GM19025 (cell line): ENCODE measurements at regions not wholly inside any gene's neighbourhood (a gene's known extent, or its start where the extent isn't known, plus 50 kb on each side); places are given as distances from the start of the nearest gene placed in this dataset.
"Not testable (repeated sequence)": the region's sequence is repeated elsewhere in the genome, so short reads cannot be mapped to it uniquely, and the experiment has no call there.

Experiments used
- ATAC-seq: cut with Tn5 transposase; IDR thresholded peaks from one replicate; pipeline ENCODE4 v1.9.1; 2021; ENCODE audit warnings: mild to moderate bottlenecking, low read depth, moderate library complexity; ENCODE audit not compliant: unreplicated experiment

DNA sequence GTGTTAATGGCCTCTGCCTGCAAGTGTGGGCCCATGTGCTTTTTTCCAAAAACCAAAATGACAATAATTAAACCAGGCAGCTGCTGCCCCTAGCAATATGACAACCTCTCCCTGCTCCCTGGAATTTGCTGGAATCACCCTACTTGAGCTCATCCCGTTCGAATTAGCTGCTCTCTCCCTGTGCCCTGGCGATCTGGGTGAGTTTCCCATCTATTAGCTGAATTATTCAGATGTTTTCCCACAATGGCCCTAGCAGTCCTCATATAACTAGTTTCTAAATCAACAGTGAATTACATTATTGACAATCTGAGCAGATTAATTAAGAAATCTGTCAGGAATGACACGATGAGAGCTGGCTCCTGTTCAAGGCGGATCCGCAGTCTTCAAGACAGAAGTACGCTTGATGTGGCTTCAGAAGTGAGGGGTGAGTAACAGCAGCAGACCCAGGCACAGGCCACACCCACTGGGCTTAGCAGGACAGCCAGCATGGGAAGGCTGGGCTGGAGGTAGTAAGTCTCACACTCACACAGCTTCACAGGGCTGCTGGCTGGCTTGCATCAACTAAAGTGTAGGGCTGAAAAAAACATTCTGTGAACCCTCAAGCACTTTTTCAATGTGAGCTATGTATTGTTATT, 366.2 kb upstream of the ID2 start:
- ATAC-seq: no peak

GRCh38 chr2:8316356-8316755, 365.5 kb upstream of the ID2 start:
- no peak for ATAC-seq

DNA sequence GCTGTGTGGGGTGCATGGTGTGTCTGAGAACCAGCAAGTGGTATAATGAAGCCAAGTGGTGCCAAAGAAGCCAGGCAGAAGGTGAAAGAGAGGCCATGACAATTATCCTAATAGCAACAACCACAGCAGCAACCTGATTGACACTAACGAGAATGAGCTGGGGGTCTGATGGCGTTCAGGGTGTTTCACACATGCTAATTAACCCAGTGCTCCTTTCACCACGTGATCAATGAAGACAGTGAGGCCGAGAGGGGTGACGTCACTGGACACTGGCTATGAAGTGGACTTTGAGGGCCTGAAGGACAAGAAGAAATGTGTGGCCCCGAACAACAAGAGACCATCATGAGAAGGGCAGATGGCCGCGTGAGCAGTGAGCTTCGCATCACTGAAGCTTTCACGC, 364.4 kb upstream of the ID2 start:
- ATAC-seq: no peak

- no peak for ATAC-seq
Measured at GRCh38 chr2:8319219-8319618, 362.6 kb upstream of the ID2 start.

DNA sequence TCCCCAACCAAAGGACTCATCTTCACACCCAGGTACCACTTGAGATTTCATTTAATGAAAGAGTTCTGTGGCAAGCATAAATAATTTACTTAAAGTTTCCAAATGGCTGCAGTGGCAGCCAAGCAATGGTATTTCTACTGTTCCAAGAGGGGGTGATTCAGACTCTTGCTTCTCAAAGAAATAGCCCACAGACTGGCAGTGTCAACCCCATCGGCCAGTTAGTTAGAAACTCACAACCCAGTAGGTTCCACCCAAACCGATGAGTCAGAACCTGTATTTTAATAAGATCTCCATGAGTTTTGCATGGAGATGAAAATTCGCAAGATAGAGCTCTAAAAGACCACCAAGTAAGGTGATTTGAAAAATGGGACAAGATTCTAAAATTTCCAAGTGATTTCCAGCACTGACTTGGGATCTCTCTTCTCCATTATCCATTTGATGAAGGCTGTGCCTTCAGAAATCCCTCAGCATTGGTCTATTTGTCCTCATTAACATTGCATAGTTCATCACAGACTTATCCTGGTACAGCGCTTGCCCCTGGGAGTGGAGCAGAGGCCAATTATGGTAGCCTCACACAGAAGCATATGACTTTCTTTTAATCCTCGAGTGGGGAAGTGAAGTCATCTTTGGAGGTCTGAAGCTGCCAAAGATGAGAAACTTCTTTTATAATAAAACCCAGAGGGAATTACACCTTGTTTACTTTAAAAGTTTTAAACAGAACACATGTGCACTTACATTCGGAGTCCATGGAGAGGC, 361.4 kb upstream of the ID2 start:
- ATAC-seq: no peak

DNA sequence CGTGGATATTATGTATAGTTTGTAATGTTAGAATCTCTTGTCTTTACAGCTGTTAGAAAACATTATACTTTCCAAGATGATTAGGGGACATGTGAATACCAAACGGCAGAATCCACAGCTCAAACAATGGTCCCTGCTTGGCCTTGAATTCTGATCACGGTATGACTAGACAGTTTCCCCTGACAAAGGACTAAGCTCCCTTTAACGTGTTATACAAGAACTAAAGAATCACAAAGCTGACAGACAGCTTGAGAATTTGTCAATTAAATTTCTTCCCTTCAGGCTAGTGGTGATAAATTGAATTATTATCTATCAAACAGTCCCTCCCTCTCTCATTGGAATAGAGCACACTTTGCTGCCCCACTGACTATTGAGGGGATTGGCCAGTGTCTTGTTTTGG, 359.2 kb upstream of the ID2 start:
- no peak for ATAC-seq

DNA sequence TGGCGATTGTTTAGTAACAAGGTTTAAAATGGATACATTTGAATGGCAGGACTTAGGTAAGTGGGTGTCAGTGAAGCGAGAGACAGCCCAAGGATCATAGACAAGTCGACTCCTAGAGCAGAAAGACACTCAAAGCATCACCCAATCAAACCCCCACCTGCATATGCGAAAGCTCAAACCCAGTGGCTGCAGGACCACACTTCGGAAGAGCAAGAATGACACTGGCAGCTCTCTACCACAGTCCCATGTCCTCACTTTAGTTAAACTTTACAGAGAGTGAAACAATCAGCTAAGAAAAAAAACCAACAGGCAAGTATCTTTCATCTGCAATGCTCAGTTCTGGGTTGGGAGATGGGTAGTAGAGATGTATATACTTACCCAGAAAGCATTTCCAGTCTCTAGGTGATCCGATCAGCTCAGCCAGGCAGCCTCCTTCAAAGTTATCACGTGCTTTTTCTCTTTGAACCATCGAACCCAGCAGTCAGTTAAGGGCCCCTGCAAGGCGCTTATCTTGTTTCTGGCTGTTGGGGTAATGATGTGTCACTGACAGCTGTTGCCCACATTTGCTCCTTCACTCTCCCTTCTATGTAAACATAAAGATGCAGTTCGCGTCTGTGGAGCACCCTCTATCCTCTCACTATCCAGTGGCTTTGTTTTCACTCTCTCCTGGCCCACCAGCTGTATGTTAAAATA, 357.5 kb upstream of the ID2 start:
- no peak for ATAC-seq

GRCh38 chr2:8324901-8325300, 357.0 kb upstream of the ID2 start:
- no peak for ATAC-seq

DNA sequence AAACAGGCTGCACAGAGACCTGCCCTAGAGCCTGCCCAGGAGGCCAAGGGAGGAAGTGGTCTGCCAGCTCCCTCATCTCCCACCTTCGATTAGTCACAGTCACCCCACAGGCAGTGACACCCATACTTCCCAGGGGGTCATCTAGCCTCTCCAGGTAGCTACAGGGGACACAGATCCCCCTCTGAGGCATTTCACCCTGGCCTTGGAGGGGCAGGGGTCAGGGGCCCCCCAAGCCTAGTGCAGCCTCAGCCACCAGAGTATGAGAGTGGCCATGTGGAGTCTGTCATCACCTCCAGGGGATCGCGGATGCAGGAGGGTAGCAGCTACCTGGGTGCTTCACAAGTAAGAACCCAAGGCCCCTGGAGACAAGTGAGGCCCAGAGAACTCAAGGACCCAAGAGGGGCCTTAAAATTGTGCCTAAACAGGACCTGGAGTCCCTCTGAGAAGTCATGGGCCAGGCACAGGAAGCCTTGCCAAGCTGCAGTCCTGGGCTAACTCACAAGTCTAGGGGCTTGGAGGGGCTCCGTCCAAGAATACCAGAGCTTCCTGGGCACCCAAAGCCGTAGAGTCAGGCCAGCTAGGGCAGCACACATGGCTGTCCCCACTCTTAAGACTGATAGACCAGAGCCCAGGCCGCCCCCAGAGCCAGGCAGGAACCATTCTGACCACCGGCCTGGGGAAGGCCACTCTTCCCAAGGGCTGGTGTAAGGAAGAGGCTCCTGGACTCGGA, 354.3 kb upstream of the ID2 start:
- ATAC-seq: no peak

GRCh38 chr2:8328217-8328616, 353.6 kb upstream of the ID2 start:
- ATAC-seq: no peak

- ATAC-seq: no peak
Measured at GRCh38 chr2:8329660-8330622, 351.9 kb upstream of the ID2 start.

GRCh38 chr2:8331068-8331467, 350.8 kb upstream of the ID2 start:
- no peak for ATAC-seq

- ATAC-seq: no peak
Measured at GRCh38 chr2:8332646-8333045, 349.2 kb upstream of the ID2 start.

- ATAC-seq: no peak
Measured at GRCh38 chr2:8333177-8333831, 348.6 kb upstream of the ID2 start.

DNA sequence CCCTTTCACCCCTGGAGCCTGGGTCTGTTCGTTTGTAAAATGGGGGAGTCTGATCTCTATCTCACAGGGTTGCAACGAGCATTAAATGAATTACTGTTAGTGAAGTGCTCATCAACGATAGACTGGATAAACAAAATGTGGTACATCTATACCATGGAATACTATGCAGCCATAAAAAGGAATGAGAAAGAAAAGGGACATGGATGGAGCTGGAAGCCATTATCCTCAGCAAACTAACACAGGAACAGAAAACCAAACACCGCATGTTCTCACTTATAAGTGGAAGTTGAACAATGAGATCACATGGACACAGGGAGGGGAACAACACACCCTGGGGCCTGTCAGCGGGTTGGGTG, 348.0 kb upstream of the ID2 start:
- not testable (repeated sequence) for ATAC-seq

GRCh38 chr2:8334866-8335325, 347.0 kb upstream of the ID2 start:
- no peak for ATAC-seq

DNA sequence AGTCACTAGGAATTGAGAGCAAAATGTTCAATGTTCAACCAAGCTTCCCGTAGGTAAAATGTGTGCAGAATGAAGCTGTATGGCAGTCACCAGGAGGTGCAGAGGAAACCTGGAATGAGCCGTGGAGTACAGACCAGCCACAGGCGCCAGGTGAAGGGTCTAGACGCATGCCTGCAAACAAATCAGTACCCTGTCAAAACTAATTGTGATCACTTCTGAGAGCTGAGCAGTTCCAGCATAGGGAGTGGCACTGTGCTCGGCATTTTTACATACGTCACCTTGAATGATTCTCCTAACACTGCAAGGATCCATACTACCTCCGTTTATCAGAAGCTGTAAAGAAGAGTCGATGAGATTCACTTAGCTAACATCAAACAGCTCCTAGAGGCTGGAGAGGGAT, 346.1 kb upstream of the ID2 start:
- ATAC-seq: no peak

- ATAC-seq: no peak
Measured at GRCh38 chr2:8337321-8337720, 344.5 kb upstream of the ID2 start.

DNA sequence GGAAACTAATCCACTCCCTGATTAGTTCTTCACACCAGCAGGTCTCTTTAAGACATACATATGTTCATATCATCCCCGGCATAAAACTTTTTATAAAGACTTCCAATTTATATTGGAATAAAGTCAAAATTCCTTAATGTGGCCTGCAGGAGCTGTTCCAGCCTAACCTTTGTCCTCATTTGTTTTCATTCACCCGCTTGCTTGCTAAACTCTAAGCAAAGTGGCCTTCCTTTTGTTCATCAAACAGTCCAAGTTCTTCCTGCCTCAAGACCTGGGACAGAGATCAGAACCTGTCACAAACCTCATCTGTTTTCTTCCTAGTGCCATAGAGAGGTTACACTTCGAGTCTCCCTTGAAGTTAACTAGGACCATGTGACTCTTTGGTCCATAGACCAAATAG, 339.4 kb upstream of the ID2 start:
- ATAC-seq: no peak
